Heart right ventricle (tissue), 16 donors: ENCODE measurements at regions not wholly inside any gene's neighbourhood (a gene's known extent, or its start where the extent isn't known, plus 50 kb on each side); places are given as distances from the start of the nearest gene placed in this dataset.

ENCODE experiments used
- ATAC-seq, 8 donors: fragments of 200-7000 bp; cut with Tn5 transposase; one replicate each; pipeline ENCODE4 v1.9.1; 2020; ENCODE audit warnings: mild to moderate bottlenecking in 8 of 8, moderate library complexity in 8 of 8, moderate number of reproducible peaks in 1 of 8
- DNase-seq, 2 donors: peaks; one replicate each; pipeline ENCODE4 v3.0.0-alpha.2; 2020
- H3K27ac ChIP-seq, 10 donors: fragments of 200-600 bp; sonication (generic) in 2 of 10; one replicate each; pipeline versions ENCODE4 v1.5.0 to v1.8.0; 2020 to 2022; ENCODE audit warnings: mild to moderate bottlenecking in 3 of 10
- H3K27me3 ChIP-seq, 7 donors: fragments of 200-600 bp; one replicate each; pipeline ENCODE4 v1.8.0; 2021 to 2022; ENCODE audit warnings: mild to moderate bottlenecking in 2 of 7
- H3K36me3 ChIP-seq, 9 donors: fragments of 200-600 bp; sonication (generic) in 1 of 9; one replicate each; pipeline versions ENCODE4 v1.5.0 to v1.8.0; 2020 to 2022; ENCODE audit warnings: mild to moderate bottlenecking in 2 of 9
- H3K4me1 ChIP-seq, 9 donors: fragments of 200-600 bp; sonication (generic) in 1 of 9; one replicate each; pipeline versions ENCODE4 v1.5.0 to v1.8.0; 2020 to 2022; ENCODE audit warnings: mild to moderate bottlenecking in 4 of 9
- H3K4me3 ChIP-seq, 10 donors: fragments of 200-600 bp; sonication (generic) in 2 of 10; one replicate each; pipeline versions ENCODE4 v1.5.0 to v1.8.0; 2020 to 2022; ENCODE audit warnings: mild to moderate bottlenecking in 7 of 10, moderate library complexity in 2 of 10
- H3K9me3 ChIP-seq, 11 donors: fragments of 200-600 bp in 10 of 11; sonication (generic) in 2 of 11; one replicate each; pipeline versions ENCODE4 v1.5.0 to v1.8.0; 2013 to 2022; ENCODE audit warnings: mild to moderate bottlenecking in 2 of 11, control low read depth in 1 of 11, moderate library complexity in 1 of 11
- CTCF ChIP-seq, 9 donors: fragments of 200-600 bp; sonication (generic) in 2 of 9; IDR thresholded peaks; one replicate each; pipeline versions ENCODE4 v1.5.0 to v1.8.0; 2021 to 2022; ENCODE audit warnings: antibody characterized with exemption in 9 of 9, mild to moderate bottlenecking in 5 of 9, moderate library complexity in 1 of 9
- WGBS, 2 donors: extraction: QIAGEN DNeasy Blood & Tissue Kit; methylation state at CpG; one replicate each; pipeline ENCODE4 v1.1.7; 2013; ENCODE audit warnings: inconsistent platforms in 1 of 2; 5-methylcytosine and 5-hydroxymethylcytosine counted together
- intact Hi-C, 10 donors: fragments of 100-400 bp; cut with DNase I; formaldehyde crosslinking; loops; one replicate each; pipeline versions ENCODE4 v1.11.1 to v1.14.2; 2022
- donor health status: Arrhythmogenic right ventricular cardiomyopathy.
- donor health status: ischemic (EF 13 %, LVEDD 7.1; RV severe dilation, severe dysfunction).
- donor health status: healthy with polysubstance abuse.
- donor health status: DM: no; HTN: yes; CAD: no.
- donor health status: DM: no; HTN: no; CAD: no.
- donor health status: ischemic (EF 25% LVEDD 6.9; RV normal size, moderate dysfunction).
- donor health status: ischemic (EF 25% LVEDD 5.7; RV mildly dilated, moderate dysfunction).
- donor health status: healthy.
- donor health status: DM: yes; HTN: yes; CAD: no.
- donor health status: Ischemic cardiomyopathy.
- donor health status: ischemic (EF 35%, LVEDD 5.7; RV mildly dilated, moderate dysfunction).
- donor health status: nonischemic (EF 11% LVEDD 7.7; RV severe dilation, severe dysfunction).
- donor health status: DM: yes; HTN: yes; CAD: no.
- donor health status: PGD.
- donor health status: ischemic (EF 29% LVEDD 5.4; RV normal size, mild dysfunction).
- donor health status: nonischemic (EF 23%, LVEDD 6.1; RV moderate dilation, normal function).

GRCh38 chr10:10811562-10811961 is 206.1 kb upstream of the CELF2 start:
- intact Hi-C loops, result loop anchor here in 1 of 10 donors (10.0 kb wide), 1 partner anchor 203 kb away; the partner anchor contains the start of gene CELF2
- DNase-seq (no peak), ATAC-seq (peak in 1 of 8 donors; percentile 37)
- Histone ChIP-seq H3K4me3 (no peak overlapping the region), H3K4me1 (peaks cover 0 to 22% (median 3%) of the 10 kb centered on the region in 9 donors), H3K36me3 (no peaks in the 10 kb centered on the region), H3K9me3 (no peaks in the 10 kb centered on the region), H3K27me3 (no peaks in the 10 kb centered on the region), H3K27ac (no peak overlapping the region)
- WGBS, 2 donors, result 81 to 84% methylated on average over 1 of the region's 1 CpG
- no peak for TF ChIP-seq CTCF (IDR thresholded peaks at IDR 0.05)

- DNase-seq, result no peak
- peak in 1 of 8 donors; percentile 16 for ATAC-seq
- 42 to 47% methylated on average over 2 of the region's 2 CpGs for WGBS, 2 donors
- intact Hi-C loops, result loop anchor here in 1 of 10 donors (10.0 kb wide), 1 partner anchor 201 kb away; the partner anchor contains the start of gene CELF2
- peak overlapping the region in 2 of 10 donors; percentile 45 to 48 for H3K27ac ChIP-seq
- H3K9me3 ChIP-seq, result no peaks in the 10 kb centered on the region
- H3K36me3 ChIP-seq, result no peaks in the 10 kb centered on the region
- TF ChIP-seq CTCF (IDR thresholded peaks at IDR 0.05), result no peak
- no peak overlapping the region for H3K4me3 ChIP-seq
- peaks cover 0 to 32% (median 3%) of the 10 kb centered on the region in 9 donors for H3K4me1 ChIP-seq
- no peaks in the 10 kb centered on the region for H3K27me3 ChIP-seq
Observed at GRCh38 chr10:10813656-10814055, 204.0 kb upstream of the CELF2 start.

- H3K36me3 ChIP-seq, result no peaks in the 10 kb centered on the region
- peak overlapping the region in 2 of 10 donors; percentile 45 to 48 for H3K27ac ChIP-seq
- peaks cover 0 to 35% (median 3%) of the 10 kb centered on the region in 9 donors for H3K4me1 ChIP-seq
- no peak for TF ChIP-seq CTCF (IDR thresholded peaks at IDR 0.05)
- H3K27me3 ChIP-seq, result no peaks in the 10 kb centered on the region
- ATAC-seq (peak in 1 of 8 donors; percentile 44), DNase-seq (no peak)
- intact Hi-C loops, result loop anchor here in 1 of 10 donors (10.0 kb wide), 1 partner anchor 201 kb away; the partner anchor contains the start of gene CELF2
- WGBS, 2 donors, result 84 to 88% methylated on average over 2 of the region's 2 CpGs
- H3K9me3 ChIP-seq, result no peaks in the 10 kb centered on the region
- no peak overlapping the region for H3K4me3 ChIP-seq
Observed at GRCh38 chr10:10814069-10814468, 203.6 kb upstream of the CELF2 start.

DNA sequence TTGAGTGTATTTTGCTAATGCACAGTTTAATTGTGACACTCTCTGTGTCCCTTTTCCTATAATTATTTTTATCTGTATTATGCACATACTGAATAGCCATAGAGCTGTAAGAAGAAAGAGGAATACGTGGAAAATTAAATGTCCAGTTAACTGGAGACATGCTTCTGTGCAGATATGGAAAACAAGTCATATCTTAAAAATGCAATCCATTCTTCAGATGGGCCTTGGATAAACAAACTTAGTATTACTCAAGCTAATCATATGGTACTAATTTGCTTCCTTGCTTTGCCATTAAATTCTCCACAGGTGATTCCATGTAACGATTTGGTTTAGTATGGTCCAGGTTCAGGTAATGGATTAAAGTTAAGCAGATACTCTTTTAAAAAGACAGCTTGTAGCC is 201.2 kb upstream of the CELF2 start:
- H3K4me3 ChIP-seq, result no peak overlapping the region
- no peaks in the 10 kb centered on the region for H3K36me3 ChIP-seq
- no peak for DNase-seq
- no peaks in the 10 kb centered on the region for H3K27me3 ChIP-seq
- H3K4me1 ChIP-seq, result peaks cover 0 to 44% (median 3%) of the 10 kb centered on the region in 9 donors
- no peak overlapping the region for H3K27ac ChIP-seq
- intact Hi-C loops, result loop anchor here in 1 of 10 donors (10.0 kb wide), 1 partner anchor 198 kb away; the partner anchor contains the start of gene CELF2
- no peak for TF ChIP-seq CTCF (IDR thresholded peaks at IDR 0.05)
- H3K9me3 ChIP-seq, result no peaks in the 10 kb centered on the region
- 83 to 86% methylated on average over 2 of the region's 2 CpGs for WGBS, 2 donors
- ATAC-seq, result no peak
